Smooth muscle cell (in vitro differentiated cells): ENCODE measurements at regions not wholly inside any gene's neighbourhood (a gene's known extent, or its start where the extent isn't known, plus 50 kb on each side); places are given as distances from the start of the nearest gene placed in this dataset.

Source experiments
- DNase-seq: peaks from one replicate; lab custom pipeline; 2025; ENCODE audit not compliant: unreplicated experiment; lab: John Stamatoyannopoulos, UW
- H2AFZ ChIP-seq: fragments of 200-600 bp; sonication (generic); 2 replicates; pipeline ENCODE4 v1.6.0; 2016; ENCODE audit warnings: antibody characterized with exemption, low read depth, mild to moderate bottlenecking
- H3F3A ChIP-seq: fragments of 200-600 bp; sonication (generic); 2 replicates; pipeline ENCODE4 v1.6.0; 2017; ENCODE audit warnings: antibody characterized with exemption, low read depth
- H3K27ac ChIP-seq: fragments of 200-600 bp; sonication (generic); 2 replicates; pipeline ENCODE4 v1.5.1; 2016; ENCODE audit warnings: low read depth, mild to moderate bottlenecking
- H3K27me3 ChIP-seq: fragments of 200-600 bp; sonication (generic); 2 replicates; pipeline ENCODE4 v1.6.1; 2016; ENCODE audit warnings: low read depth, mild to moderate bottlenecking
- H3K36me3 ChIP-seq: fragments of 200-600 bp; sonication (generic); 2 replicates; pipeline ENCODE4 v1.5.1; 2016; ENCODE audit warnings: low read depth
- H3K4me1 ChIP-seq: fragments of 200-600 bp; sonication (generic); 2 replicates; pipeline ENCODE4 v1.5.1; 2016; ENCODE audit warnings: low read depth
- H3K4me2 ChIP-seq: fragments of 200-600 bp; sonication (generic); 2 replicates; pipeline ENCODE4 v1.6.0; 2016; ENCODE audit warnings: mild to moderate bottlenecking
- H3K4me3 ChIP-seq: fragments of 200-600 bp; sonication (generic); 2 replicates; pipeline ENCODE4 v1.5.1; 2016; ENCODE audit warnings: mild to moderate bottlenecking
- H3K79me2 ChIP-seq: fragments of 200-600 bp; sonication (generic); 2 replicates; pipeline ENCODE4 v1.6.0; 2016; ENCODE audit warnings: low read depth, mild to moderate bottlenecking
- H3K9ac ChIP-seq: fragments of 200-600 bp; sonication (generic); 2 replicates; pipeline ENCODE4 v1.6.0; 2016; ENCODE audit warnings: low read depth
- H3K9me3 ChIP-seq: fragments of 200-600 bp; sonication (generic); replicated peaks from 2 replicates; pipeline ENCODE4 v1.5.1; 2016; ENCODE audit warnings: low read depth
- H4K20me1 ChIP-seq: fragments of 200-600 bp; sonication (generic); 2 replicates; pipeline ENCODE4 v1.6.0; 2016; ENCODE audit warnings: low read depth
- CTCF ChIP-seq: fragments of 200-600 bp; sonication (generic); IDR thresholded peaks from 2 replicates; pipeline ENCODE4 v1.5.1; 2017; ENCODE audit warnings: borderline replicate concordance, mild to moderate bottlenecking, antibody characterized with exemption; ENCODE audit not compliant: insufficient read depth, poor library complexity, severe bottlenecking
- WGBS: methylation state at CpG from one replicate; pipeline ENCODE4 v1.1.7; 2016; ENCODE audit warnings: low lambda C conversion rate; 5-methylcytosine and 5-hydroxymethylcytosine counted together

- Histone ChIP-seq H3K9me3 (no peaks in the 10 kb centered on the region), H3K4me3 (no peak overlapping the region), H3K4me2 (no peak overlapping the region), H3F3A (no peaks in the 10 kb centered on the region), H4K20me1 (no peaks in the 10 kb centered on the region), H3K36me3 (no peaks in the 10 kb centered on the region), H3K27me3 (no peaks in the 10 kb centered on the region), H3K27ac (no peak overlapping the region), H3K79me2 (no peaks in the 10 kb centered on the region), H2AFZ (no peak overlapping the region), H3K4me1 (peaks cover 13% of the 10 kb centered on the region), H3K9ac (no peak overlapping the region)
- 92% methylated on average over 1 of the region's 1 CpG for WGBS
- TF ChIP-seq CTCF: no peak
- no peak for DNase-seq
These were observed 137.7 kb upstream of the PKDCC start for GRCh38 chr2:41910126-41910525.

GRCh38 chr2:41911033-41911432, 136.8 kb upstream of the PKDCC start:
- WGBS: 90% methylated on average over 3 of the region's 3 CpGs
- no peak overlapping the region for H3K4me2 ChIP-seq
- no peak overlapping the region for H3K4me3 ChIP-seq
- no peak overlapping the region for H3K27ac ChIP-seq
- no peak overlapping the region for H2AFZ ChIP-seq
- no peaks in the 10 kb centered on the region for H3K27me3 ChIP-seq
- peaks cover 13% of the 10 kb centered on the region for H3K4me1 ChIP-seq
- TF ChIP-seq CTCF: no peak
- H3K9me3 ChIP-seq: no peaks in the 10 kb centered on the region
- no peaks in the 10 kb centered on the region for H4K20me1 ChIP-seq
- H3K79me2 ChIP-seq: no peaks in the 10 kb centered on the region
- DNase-seq: no peak
- no peaks in the 10 kb centered on the region for H3F3A ChIP-seq
- H3K9ac ChIP-seq: no peak overlapping the region
- H3K36me3 ChIP-seq: no peaks in the 10 kb centered on the region

GRCh38 chr2:41912337-41912736, 135.5 kb upstream of the PKDCC start:
- H3F3A ChIP-seq: no peaks in the 10 kb centered on the region
- H3K9ac ChIP-seq: no peak overlapping the region
- no peak overlapping the region for H3K4me2 ChIP-seq
- no peak for TF ChIP-seq CTCF
- no peaks in the 10 kb centered on the region for H3K36me3 ChIP-seq
- no peak overlapping the region for H3K4me3 ChIP-seq
- H3K9me3 ChIP-seq: no peaks in the 10 kb centered on the region
- WGBS: 91% methylated on average over 3 of the region's 3 CpGs
- H3K27ac ChIP-seq: no peak overlapping the region
- no peaks in the 10 kb centered on the region for H4K20me1 ChIP-seq
- no peaks in the 10 kb centered on the region for H3K79me2 ChIP-seq
- H3K4me1 ChIP-seq: peaks cover 13% of the 10 kb centered on the region
- no peaks in the 10 kb centered on the region for H3K27me3 ChIP-seq
- DNase-seq: no peak
- H2AFZ ChIP-seq: no peak overlapping the region

GRCh38 chr2:41912776-41913175, 135.0 kb upstream of the PKDCC start:
- WGBS: 97% methylated on average over 2 of the region's 2 CpGs
- no peaks in the 10 kb centered on the region for H3K9me3 ChIP-seq
- no peak overlapping the region for H3K9ac ChIP-seq
- no peak for TF ChIP-seq CTCF
- no peaks in the 10 kb centered on the region for H3K27me3 ChIP-seq
- H3K4me2 ChIP-seq: no peak overlapping the region
- H3K4me1 ChIP-seq: peaks cover 8% of the 10 kb centered on the region
- no peaks in the 10 kb centered on the region for H4K20me1 ChIP-seq
- no peak overlapping the region for H2AFZ ChIP-seq
- H3K79me2 ChIP-seq: no peaks in the 10 kb centered on the region
- no peak for DNase-seq
- H3K27ac ChIP-seq: no peak overlapping the region
- no peak overlapping the region for H3K4me3 ChIP-seq
- no peaks in the 10 kb centered on the region for H3F3A ChIP-seq
- H3K36me3 ChIP-seq: no peaks in the 10 kb centered on the region
